ENCODE measurements at regions not wholly inside any gene's neighbourhood (a gene's known extent, or its start where the extent isn't known, plus 50 kb on each side); places are given as distances from the start of the nearest gene placed in this dataset.

DNA sequence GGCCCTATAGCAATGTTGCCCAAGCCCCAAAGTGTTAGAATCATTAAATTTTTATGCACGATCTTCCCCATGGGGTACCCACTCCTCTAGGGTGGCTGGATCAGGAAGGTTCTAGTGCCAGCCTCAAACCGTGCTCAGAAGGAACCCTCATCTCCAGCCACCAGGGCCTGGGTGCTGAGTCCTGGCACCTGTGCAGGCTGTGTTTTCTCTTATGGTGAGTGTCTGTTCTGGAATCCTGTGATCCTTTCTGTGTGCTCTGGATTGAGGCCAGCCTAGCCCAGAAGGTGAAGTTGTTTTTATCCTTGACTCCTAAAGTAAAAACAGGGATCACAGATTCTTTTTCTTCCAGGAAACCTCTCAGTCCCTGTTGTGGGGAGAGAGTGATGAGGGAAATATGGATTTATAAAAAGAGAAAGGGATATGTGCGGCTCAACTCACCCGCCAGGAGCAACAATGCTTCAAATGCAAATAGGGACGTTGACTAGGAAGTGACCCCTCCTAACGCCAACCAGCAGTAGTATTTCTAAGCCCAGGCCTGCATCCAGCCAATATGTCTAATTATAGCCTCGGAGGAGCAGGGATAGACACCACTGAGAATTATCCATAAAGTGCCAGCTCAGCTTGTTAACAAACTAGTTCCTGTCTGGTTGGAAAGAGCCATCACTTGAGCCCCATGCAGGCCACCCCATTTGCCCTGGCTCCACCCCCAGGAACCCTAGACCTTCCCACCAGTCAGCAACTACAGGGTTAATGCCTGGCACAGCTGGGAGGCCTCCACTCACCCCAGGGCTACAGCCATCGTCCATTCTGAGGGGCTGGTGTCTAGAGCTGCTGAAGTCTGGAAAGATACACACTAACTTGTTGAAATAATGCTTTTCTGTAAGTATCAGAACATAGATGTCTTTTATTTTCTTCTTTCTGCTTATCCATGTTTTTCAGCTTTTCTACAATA lies 513.5 kb upstream of the PROK2 start:
- H3K9me3 ChIP-seq, result no peaks in the 10 kb centered on the region
- H3K4me3 ChIP-seq, result no peak overlapping the region
- no peaks in the 10 kb centered on the region for H3K36me3 ChIP-seq
- H3K4me1 ChIP-seq, result peaks cover 18% of the 10 kb centered on the region
- no peak for DNase-seq (ENCODE audit: extremely low spot score in 2 of 2)
- H3K27me3 ChIP-seq, result no peaks in the 10 kb centered on the region
- H3K27ac ChIP-seq, result no peak overlapping the region
- intact Hi-C loops (cut with DNase I), result no loop called here
- TF ChIP-seq POLR2AphosphoS5 (IDR thresholded peaks at IDR 0.05; ENCODE audit: insufficient read depth in 1 of 2, low read depth in 1 of 2) (no peak), POLR2A (IDR thresholded peaks at IDR 0.05) (no peak)
- TF ChIP-seq, protein P1, sequence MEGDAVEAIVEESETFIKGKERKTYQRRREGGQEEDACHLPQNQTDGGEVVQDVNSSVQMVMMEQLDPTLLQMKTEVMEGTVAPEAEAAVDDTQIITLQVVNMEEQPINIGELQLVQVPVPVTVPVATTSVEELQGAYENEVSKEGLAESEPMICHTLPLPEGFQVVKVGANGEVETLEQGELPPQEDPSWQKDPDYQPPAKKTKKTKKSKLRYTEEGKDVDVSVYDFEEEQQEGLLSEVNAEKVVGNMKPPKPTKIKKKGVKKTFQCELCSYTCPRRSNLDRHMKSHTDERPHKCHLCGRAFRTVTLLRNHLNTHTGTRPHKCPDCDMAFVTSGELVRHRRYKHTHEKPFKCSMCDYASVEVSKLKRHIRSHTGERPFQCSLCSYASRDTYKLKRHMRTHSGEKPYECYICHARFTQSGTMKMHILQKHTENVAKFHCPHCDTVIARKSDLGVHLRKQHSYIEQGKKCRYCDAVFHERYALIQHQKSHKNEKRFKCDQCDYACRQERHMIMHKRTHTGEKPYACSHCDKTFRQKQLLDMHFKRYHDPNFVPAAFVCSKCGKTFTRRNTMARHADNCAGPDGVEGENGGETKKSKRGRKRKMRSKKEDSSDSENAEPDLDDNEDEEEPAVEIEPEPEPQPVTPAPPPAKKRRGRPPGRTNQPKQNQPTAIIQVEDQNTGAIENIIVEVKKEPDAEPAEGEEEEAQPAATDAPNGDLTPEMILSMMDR (IDR thresholded peaks at IDR 0.05), result no peak

DNA sequence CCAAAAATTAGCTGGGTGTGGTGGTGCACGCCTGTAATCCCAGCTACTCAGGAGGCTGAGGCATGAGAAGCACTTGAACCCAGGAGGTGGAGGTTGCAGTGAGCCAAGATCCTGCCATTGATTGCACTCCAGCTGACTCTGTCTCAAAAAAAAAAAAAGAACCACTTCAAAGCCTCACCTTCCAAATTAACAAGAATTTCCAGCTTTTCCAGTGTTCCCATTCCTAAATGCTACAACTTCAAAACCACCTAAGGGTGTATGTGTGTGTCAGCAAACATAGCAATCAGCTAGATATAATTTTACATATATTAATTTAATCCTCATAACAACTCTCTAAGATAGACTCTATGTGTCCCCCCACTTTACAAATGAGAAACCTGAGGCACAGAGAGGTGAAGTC lies 512.5 kb upstream of the PROK2 start:
- Histone ChIP-seq H3K27me3 (no peaks in the 10 kb centered on the region), H3K9me3 (no peaks in the 10 kb centered on the region), H3K27ac (peak overlapping the region; percentile 6), H3K4me1 (peaks cover 18% of the 10 kb centered on the region), H3K4me3 (no peak overlapping the region), H3K36me3 (no peaks in the 10 kb centered on the region)
- intact Hi-C loops (cut with DNase I), result no loop called here
- DNase-seq (ENCODE audit: extremely low spot score in 2 of 2), result no peak
- TF ChIP-seq, protein P1 (IDR thresholded peaks at IDR 0.05), result no peak
- TF ChIP-seq POLR2A (IDR thresholded peaks at IDR 0.05), result no peak
- no peak for TF ChIP-seq POLR2AphosphoS5 (IDR thresholded peaks at IDR 0.05; ENCODE audit: insufficient read depth in 1 of 2, low read depth in 1 of 2)

DNA sequence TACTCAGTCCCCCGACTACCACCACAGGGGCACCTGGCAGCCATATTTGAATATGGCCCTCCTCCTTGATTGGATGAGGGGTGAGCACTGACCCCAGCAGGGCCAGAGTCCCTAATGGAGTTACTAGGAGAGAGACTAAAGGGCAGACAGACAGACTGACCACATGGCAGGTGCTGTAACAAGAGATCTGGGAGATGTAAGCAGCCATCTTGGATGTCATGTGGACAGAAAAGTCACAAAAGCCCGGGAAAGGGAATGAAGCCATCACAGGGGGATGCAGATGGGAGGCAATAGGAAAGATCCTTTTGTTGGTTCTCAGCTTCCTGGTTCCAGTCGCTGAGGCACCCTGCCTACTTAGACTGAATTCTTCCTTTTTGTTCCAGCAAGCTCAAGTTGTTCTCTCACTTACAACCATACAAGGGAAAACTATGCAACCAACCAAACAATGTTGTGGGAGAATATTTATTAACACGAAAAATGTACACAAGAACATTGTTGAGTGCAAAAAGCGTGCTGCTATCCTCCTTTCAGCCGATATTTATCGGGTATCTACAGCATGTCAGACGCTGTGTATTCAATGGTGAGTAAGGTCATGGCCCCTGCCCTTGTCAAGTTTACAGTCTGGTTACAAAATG lies 511.6 kb upstream of the PROK2 start:
- H3K4me3 ChIP-seq, result no peak overlapping the region
- TF ChIP-seq POLR2AphosphoS5 (IDR thresholded peaks at IDR 0.05; ENCODE audit: insufficient read depth in 1 of 2, low read depth in 1 of 2) (no peak), POLR2A (IDR thresholded peaks at IDR 0.05) (no peak)
- TF ChIP-seq, protein P1 (IDR thresholded peaks at IDR 0.05), result no peak
- H3K36me3 ChIP-seq, result no peaks in the 10 kb centered on the region
- peak overlapping the region; percentile 6 for H3K27ac ChIP-seq
- H3K27me3 ChIP-seq, result no peaks in the 10 kb centered on the region
- peaks cover 18% of the 10 kb centered on the region for H3K4me1 ChIP-seq
- intact Hi-C loops (cut with DNase I), result no loop called here
- H3K9me3 ChIP-seq, result no peaks in the 10 kb centered on the region
- no peak for DNase-seq (ENCODE audit: extremely low spot score in 2 of 2)

DNA sequence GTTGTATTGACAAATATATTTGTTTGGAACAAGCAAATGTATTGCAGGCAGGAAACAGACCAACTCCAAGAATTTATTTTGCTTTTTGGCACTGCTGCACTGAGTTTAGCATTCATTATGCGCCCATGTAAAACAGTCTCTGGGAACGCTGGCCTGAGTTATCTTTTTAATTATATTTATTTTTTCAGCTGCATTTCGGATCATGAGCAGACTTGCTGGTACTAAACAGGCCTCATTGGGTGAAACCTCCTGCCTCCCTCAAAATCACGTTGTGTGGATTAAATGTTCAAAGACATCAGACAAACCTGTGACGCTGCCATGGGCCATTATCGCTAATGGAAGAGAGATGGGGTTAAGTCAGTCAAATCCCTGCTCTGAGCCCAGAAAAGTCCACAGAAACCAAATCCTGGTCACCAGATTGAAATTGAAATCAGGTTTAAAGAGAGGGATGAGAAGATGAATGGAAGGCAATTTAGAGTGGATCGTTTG lies 511.1 kb upstream of the PROK2 start:
- Histone ChIP-seq H3K27ac (no peak overlapping the region), H3K4me1 (peaks cover 18% of the 10 kb centered on the region), H3K9me3 (no peaks in the 10 kb centered on the region), H3K27me3 (no peaks in the 10 kb centered on the region), H3K4me3 (no peak overlapping the region), H3K36me3 (no peaks in the 10 kb centered on the region)
- DNase-seq (ENCODE audit: extremely low spot score in 2 of 2), result no peak
- TF ChIP-seq, protein P1 (IDR thresholded peaks at IDR 0.05), result no peak
- TF ChIP-seq POLR2A (IDR thresholded peaks at IDR 0.05) (no peak), POLR2AphosphoS5 (IDR thresholded peaks at IDR 0.05; ENCODE audit: insufficient read depth in 1 of 2, low read depth in 1 of 2) (no peak)
- intact Hi-C loops (cut with DNase I), result no loop called here

All from vagina (tissue), 2 donors.